GM18907 (cell line): ENCODE measurements at regions not wholly inside any gene's neighbourhood (a gene's known extent, or its start where the extent isn't known, plus 50 kb on each side); places are given as distances from the start of the nearest gene placed in this dataset.

Experiments
- ATAC-seq: cut with Tn5 transposase; IDR thresholded peaks from one replicate; pipeline ENCODE4 v1.9.1; 2021; ENCODE audit warnings: mild to moderate bottlenecking, moderate library complexity; ENCODE audit not compliant: unreplicated experiment

DNA sequence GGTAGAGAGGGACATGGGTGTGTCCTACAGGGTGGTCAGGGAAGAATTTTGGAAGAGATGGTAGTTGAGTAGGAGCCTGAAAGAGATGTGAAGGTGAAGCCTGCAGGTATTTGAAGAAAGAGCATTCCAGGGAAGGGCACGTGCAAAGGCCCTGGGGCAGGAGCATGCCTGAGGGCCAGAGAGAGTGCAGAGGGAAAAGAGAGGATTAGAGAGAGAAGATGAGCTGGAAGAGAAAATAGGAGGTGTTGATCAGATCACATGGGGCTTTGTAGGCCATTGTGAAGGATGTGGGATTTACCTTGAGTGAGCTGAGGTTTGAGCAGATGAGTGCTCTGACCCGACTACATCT lies 455.0 kb downstream of the HAPSTR1 start:
- no peak for ATAC-seq

DNA sequence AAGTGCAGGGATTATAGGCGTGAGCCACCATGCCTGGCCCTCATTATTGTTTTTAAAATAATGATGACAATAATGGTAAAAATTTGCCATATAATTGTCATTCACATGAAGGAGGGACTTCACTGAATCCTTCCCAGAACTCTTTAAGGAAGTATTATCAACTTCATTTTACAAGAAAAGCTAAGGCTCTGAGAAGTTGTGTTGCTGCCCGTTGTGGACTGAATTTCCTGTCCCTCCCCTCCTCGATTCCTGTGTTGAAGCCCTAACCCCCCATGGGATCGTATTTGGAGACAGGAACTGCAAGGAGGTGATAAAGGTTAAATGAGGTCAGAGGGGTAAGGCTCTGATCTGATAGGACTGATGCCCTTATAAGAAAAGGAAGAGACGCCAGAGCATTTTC lies 458.0 kb downstream of the HAPSTR1 start:
- ATAC-seq: no peak

- ATAC-seq: no peak
Measured at GRCh38 chr16:9555051-9555450, 463.6 kb downstream of the HAPSTR1 start.

GRCh38 chr16:9556949-9557665 lies 465.7 kb downstream of the HAPSTR1 start:
- peak; percentile 91 for ATAC-seq

DNA sequence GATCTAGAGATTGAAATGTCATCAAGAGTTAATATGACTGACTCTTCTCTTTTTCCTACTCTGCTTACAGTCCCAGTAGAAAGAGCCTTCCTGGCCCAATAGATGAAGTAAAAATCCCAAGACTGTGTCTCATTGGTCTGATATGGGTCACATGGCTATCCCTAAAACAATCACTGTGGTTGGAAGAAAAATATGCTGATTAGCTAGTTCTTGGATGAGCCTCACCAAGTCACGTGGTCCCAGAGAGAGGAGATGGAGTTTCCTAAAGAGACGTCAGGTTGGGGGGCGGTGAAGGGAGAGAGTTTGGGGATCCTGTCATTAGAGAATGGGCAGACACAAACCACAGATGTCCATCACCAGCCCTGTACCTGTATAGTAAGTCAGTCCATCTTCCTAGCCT lies 466.3 kb downstream of the HAPSTR1 start:
- ATAC-seq: peak; percentile 23

DNA sequence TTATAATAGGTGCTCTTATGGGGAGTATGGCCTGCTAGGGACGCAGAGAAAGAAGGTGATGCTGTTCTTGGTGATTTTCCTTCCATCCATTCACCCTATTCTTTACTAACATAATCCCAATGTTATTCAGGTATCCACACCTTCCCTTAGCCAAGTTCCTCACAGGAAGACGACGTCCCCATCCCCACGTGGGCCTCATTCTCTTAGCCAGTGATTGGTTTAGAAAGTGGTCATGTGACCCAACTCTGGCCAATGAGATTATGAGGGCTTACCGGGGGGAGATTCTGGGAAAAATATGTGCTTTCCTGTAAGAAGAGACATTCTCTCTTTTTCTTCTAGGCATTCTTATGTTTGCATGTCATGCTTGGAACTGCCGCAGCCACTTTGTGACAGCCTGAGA lies 474.7 kb downstream of the HAPSTR1 start:
- no peak for ATAC-seq

- ATAC-seq: no peak
Measured at GRCh38 chr16:9567666-9568065, 476.2 kb downstream of the HAPSTR1 start.

DNA sequence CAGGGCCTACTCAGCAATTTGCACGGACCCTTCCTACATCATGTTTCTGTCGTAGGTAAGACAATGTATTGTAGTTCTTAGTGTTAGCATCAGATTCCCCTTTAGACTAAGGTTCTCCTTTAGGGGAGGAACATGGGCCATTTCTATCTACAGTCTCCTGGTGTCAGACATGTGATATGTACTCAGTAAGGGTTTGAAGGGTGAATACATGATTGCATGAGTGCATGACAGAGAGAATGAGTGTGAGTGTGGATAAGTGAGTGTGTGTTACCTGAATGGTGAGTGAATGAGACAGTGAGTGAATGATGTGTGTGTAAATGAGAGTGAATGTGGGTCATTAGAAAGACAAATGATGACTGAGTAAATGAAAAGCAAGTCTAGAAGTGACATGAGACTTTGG lies 476.8 kb downstream of the HAPSTR1 start:
- ATAC-seq: no peak

GRCh38 chr16:9570521-9570920 lies 479.1 kb downstream of the HAPSTR1 start:
- ATAC-seq: no peak

DNA sequence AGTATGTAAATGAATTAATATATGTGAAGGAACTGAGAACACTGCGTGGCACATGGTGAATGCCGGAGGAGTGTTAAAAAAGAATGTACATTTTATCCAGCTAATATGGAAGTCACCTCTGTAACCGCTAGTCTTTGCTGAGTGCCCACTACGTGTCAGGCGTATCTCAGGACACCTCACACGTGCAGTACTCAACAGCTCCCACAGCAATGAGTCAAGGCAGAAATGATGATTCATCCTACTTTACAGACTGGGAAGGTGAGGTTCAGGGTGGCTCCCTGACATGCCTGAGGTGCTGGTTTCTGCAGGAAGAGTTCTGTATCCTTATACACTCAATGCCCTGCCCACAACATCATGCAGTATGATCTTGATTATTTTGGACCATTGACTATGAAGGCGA lies 487.0 kb downstream of the HAPSTR1 start:
- ATAC-seq: no peak

GRCh38 chr16:9580025-9580424 lies 488.6 kb downstream of the HAPSTR1 start:
- no peak for ATAC-seq

DNA sequence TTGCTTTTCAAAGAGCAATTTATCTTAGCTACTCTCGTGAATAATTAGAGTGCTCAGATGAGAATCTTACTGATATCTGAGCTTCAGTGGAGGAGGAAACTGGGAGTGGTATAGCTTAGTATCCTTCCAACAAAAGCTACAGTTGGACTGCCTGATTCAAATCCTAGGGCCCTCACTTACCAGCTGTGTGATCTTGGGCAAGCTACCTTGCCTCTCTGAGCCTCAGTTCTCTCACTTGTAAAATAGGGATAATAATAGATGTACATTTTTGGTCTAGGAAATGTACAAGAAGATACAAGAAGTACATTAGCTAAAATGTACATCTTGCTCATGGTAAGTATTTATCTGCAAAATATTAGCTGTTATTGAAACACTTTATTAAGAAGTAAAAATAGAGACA lies 502.0 kb downstream of the HAPSTR1 start:
- no peak for ATAC-seq

GRCh38 chr16:9594047-9594446 lies 502.6 kb downstream of the HAPSTR1 start:
- no peak for ATAC-seq

DNA sequence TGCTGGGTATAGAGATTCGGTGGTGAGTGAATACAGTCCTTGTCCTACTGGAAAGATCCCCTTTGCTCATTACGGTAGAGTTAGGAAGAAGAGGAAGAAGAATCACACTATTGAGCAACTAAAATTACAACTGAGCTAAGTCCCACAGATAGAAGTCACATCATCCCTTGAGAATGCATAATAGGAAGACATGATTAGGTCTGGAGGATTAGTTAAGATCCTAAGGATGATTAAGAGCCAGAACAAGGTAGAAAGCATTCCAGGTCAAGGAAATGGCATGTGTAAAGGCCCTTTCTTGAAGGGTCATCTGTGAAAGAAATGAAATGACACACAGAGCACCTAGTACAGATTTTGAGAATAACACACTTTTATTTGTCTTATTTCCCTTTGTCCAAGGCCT lies 503.5 kb downstream of the HAPSTR1 start:
- ATAC-seq: no peak

DNA sequence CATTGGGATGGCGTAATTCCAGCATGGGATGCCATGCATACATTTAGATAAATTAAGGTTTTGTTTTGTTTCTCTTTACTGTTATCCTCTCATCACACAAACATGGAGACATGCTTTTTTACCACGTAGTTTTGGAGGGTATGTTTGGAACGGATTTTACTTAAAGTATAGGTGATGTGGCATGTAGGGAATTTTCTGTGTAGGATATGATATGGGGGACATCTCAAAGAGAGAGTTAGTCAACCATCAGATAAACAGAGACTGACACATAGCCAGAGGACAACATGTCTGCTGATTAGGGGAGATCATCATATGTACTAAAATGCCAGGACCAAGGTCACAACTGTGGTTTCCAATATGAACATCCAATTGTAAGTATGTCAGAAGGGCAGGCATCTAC lies 503.9 kb downstream of the HAPSTR1 start:
- ATAC-seq: no peak

DNA sequence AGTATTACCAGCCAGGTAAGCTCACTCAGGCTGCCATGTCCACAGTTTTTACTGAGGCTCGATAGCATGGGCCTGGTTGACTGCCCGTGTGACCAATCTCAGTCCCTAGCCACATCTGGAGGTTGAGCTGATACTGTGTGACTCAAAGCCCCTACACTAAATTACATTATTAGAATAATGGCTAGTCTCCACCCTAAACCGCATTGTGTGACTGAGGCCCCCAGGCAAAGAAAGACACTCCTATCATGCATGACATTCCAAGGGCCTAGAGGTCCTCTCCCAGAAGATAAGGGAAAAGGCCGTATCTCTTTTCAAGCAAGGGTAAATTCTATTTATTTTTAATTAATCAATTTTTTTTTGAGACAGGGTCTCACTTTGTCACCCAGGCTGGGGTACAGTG lies 505.3 kb downstream of the HAPSTR1 start:
- no peak for ATAC-seq

DNA sequence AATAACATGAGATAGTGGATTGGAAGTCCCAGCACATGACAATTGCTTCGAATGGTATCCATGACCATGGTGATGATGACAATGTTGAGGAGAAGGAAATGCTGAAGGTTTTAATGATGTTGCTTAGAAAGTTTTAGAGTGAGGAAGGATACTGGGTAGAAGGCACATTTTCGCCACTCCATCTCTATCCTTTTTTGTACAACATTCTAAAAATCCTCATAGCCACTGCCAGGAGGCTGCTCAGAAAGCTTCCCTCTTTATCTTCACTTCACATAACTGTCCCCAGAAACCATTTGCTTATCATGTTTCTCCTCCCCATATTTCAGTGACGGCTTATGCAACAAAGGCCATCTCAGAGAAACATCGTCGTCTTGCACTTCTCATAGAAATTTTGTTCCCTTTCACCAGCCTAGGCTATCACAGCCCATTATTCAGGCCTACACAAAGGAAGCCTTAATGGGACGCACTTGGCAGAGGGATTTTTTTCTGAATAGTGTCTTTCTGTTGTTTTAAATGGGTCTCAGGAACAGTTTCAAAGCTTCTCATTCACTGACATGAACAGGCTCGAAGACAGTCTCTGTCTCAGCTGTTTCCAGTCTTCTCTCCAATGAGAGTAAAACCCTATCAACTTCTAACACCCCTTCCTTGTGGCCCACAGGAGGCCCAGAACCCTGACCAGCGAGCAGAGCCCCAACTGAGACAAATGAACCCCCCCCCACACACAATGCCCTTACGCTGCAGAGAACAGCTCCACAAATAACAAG lies 506.7 kb downstream of the HAPSTR1 start:
- ATAC-seq: no peak

DNA sequence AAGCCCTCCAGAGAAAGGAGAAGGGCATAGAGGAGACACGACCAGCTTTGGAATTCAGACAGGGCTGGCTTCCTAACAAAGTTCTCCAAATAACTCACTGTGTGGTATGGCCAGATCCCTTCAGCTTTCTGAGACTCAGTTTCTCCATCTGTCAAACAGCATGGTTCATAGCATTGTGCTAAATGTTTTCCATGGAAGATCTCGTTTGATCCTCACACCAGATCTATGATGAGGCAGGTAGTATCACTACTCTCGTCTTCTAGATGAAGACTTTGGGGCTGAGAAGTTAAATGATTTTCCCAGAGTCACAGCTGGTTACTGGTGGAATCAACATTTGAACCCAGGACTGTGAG lies 507.3 kb downstream of the HAPSTR1 start:
- no peak for ATAC-seq

DNA sequence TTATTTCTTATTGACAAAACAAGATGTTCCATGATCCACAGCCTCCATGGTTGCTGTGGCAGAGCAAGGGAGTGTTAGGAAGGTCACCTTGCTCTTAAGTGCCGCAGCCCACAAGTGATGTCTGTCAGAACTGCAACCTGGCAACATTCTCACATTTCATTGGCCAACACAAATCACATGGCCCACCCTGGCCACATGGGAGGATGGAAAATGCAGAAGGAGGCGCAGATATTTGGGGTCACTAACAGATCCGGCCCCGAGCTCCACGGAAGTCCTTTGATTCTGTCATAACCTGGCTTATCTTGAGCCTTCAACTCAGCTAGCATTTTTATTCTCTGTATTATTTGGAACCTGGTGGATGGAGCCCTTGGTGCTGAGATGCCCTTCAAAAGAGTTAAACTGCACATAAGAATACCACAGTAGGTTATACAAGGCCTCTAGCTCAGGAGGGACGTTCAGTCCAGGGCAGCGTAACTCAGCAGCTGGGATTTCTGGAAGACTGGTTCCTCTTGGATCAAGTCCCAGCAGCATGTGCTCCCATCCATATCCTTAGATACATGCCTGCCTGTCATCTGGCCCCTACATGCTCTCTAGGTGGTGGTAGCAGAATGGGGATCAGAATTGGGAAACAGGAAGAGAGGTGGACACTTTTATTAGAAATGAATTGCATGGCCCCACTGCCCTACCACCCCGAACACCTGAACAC lies 508.1 kb downstream of the HAPSTR1 start:
- ATAC-seq: no peak

- no peak for ATAC-seq
Measured at GRCh38 chr16:9602189-9602588, 510.7 kb downstream of the HAPSTR1 start.

DNA sequence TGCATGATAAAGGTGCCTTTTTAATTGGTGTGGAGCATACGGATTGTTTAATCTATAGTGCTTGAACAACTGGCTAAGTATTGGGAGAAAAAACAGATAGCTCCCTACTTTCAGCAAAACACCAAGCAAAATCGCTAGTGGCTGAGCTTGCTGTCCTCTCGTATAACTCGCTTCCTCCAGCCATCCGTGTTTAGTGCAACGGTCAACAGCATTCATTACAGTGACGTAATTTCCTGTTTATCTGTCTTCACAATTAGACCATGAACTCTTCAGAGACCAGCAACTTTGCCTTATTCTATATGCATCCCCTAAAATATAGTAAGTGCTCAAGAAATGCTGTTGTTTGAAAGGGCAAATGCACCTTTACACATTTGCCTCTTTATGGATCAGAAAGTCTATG lies 511.9 kb downstream of the HAPSTR1 start:
- no peak for ATAC-seq
